22Rv1 (cell line): ENCODE measurements at regions not wholly inside any gene's neighbourhood (a gene's known extent, or its start where the extent isn't known, plus 50 kb on each side); places are given as distances from the start of the nearest gene placed in this dataset.

Experiments
- ZFX ChIP-seq: fragments of 450-650 bp; IDR thresholded peaks from 2 replicates; pipeline ENCODE4 v1.6.1; 2017; ENCODE audit warnings: antibody characterized with exemption, borderline replicate concordance
- TF ChIP-seq, protein P1 (sequence below): fragments of 450-650 bp; IDR thresholded peaks from 2 replicates; pipeline ENCODE4 v1.5.1; 2017; ENCODE audit warnings: mild to moderate bottlenecking

- TF ChIP-seq, protein P1, sequence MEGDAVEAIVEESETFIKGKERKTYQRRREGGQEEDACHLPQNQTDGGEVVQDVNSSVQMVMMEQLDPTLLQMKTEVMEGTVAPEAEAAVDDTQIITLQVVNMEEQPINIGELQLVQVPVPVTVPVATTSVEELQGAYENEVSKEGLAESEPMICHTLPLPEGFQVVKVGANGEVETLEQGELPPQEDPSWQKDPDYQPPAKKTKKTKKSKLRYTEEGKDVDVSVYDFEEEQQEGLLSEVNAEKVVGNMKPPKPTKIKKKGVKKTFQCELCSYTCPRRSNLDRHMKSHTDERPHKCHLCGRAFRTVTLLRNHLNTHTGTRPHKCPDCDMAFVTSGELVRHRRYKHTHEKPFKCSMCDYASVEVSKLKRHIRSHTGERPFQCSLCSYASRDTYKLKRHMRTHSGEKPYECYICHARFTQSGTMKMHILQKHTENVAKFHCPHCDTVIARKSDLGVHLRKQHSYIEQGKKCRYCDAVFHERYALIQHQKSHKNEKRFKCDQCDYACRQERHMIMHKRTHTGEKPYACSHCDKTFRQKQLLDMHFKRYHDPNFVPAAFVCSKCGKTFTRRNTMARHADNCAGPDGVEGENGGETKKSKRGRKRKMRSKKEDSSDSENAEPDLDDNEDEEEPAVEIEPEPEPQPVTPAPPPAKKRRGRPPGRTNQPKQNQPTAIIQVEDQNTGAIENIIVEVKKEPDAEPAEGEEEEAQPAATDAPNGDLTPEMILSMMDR = no peak
- no peak for TF ChIP-seq ZFX
Measured at GRCh38 chr10:61283481-61284221, 169.5 kb downstream of the TMEM26 start.
